Hepatocyte (in vitro differentiated cells): ENCODE measurements at regions not wholly inside any gene's neighbourhood (a gene's known extent, or its start where the extent isn't known, plus 50 kb on each side); places are given as distances from the start of the nearest gene placed in this dataset.

Experiments used
- DNase-seq: peaks from one replicate; pipeline ENCODE4 v3.0.0-alpha.2; 2016; ENCODE audit warnings: low spot score
- H2AFZ ChIP-seq: fragments of 200-600 bp; sonication (generic); 2 replicates; pipeline ENCODE4 v1.6.0; 2016; ENCODE audit warnings: antibody characterized with exemption, mild to moderate bottlenecking
- H3K27ac ChIP-seq: fragments of 200-600 bp; sonication (generic); 2 replicates; pipeline ENCODE4 v1.5.1; 2016; ENCODE audit warnings: mild to moderate bottlenecking
- H3K27me3 ChIP-seq: fragments of 200-600 bp; sonication (generic); 2 replicates; pipeline ENCODE4 v1.6.1; 2016
- H3K36me3 ChIP-seq: fragments of 200-600 bp; sonication (generic); replicated peaks from 2 replicates; pipeline ENCODE4 v1.5.1; 2016; ENCODE audit warnings: low read depth; ENCODE audit not compliant: insufficient read depth
- H3K4me1 ChIP-seq: fragments of 200-600 bp; sonication (generic); 2 replicates; pipeline ENCODE4 v1.5.1; 2016; ENCODE audit warnings: mild to moderate bottlenecking, moderate library complexity; ENCODE audit not compliant: insufficient read depth
- H3K4me2 ChIP-seq: fragments of 200-600 bp; sonication (generic); 2 replicates; pipeline ENCODE4 v1.6.0; 2016
- H3K4me3 ChIP-seq: fragments of 200-600 bp; sonication (generic); 2 replicates; pipeline ENCODE4 v1.5.1; 2016; ENCODE audit warnings: mild to moderate bottlenecking
- H3K79me2 ChIP-seq: fragments of 200-600 bp; sonication (generic); 2 replicates; pipeline ENCODE4 v1.6.0; 2017; ENCODE audit warnings: mild to moderate bottlenecking
- H3K9me2 ChIP-seq: fragments of 200-600 bp; sonication (generic); replicated peaks from 2 replicates; pipeline ENCODE4 v1.6.0; 2017; ENCODE audit warnings: mild to moderate bottlenecking; ENCODE audit not compliant: insufficient read depth
- H3K9me3 ChIP-seq: fragments of 200-600 bp; sonication (generic); 2 replicates; pipeline ENCODE4 v1.5.1; 2016; ENCODE audit warnings: low read depth, mild to moderate bottlenecking
- H4K20me1 ChIP-seq: fragments of 200-600 bp; sonication (generic); 2 replicates; pipeline ENCODE4 v1.6.0; 2016; ENCODE audit warnings: mild to moderate bottlenecking; ENCODE audit not compliant: insufficient read depth, poor library complexity, severe bottlenecking
- EZH2 ChIP-seq: fragments of 200-600 bp; sonication (generic); IDR thresholded peaks from 2 replicates; pipeline ENCODE4 v1.6.1; 2016; ENCODE audit warnings: antibody characterized with exemption, mild to moderate bottlenecking, borderline replicate concordance
- EZH2phosphoT487 ChIP-seq: fragments of 200-600 bp; sonication (generic); IDR thresholded peaks from one replicate; pipeline ENCODE4 v1.6.1; 2018; ENCODE audit warnings: antibody characterized with exemption, mild to moderate bottlenecking, low read depth, moderate library complexity; ENCODE audit not compliant: unreplicated experiment, severe bottlenecking
- WGBS: methylation state at CpG from one replicate; pipeline ENCODE4 v1.1.6; 2016; ENCODE audit warnings: low lambda C conversion rate; ENCODE audit errors: missing lambda C conversion rate; 5-methylcytosine and 5-hydroxymethylcytosine counted together
- TF ChIP-seq, protein P1 (sequence below): fragments of 200-600 bp; sonication (generic); IDR thresholded peaks from 2 replicates; pipeline ENCODE4 v1.5.1; 2016; ENCODE audit warnings: antibody characterized with exemption, mild to moderate bottlenecking; ENCODE audit not compliant: poor library complexity

DNA sequence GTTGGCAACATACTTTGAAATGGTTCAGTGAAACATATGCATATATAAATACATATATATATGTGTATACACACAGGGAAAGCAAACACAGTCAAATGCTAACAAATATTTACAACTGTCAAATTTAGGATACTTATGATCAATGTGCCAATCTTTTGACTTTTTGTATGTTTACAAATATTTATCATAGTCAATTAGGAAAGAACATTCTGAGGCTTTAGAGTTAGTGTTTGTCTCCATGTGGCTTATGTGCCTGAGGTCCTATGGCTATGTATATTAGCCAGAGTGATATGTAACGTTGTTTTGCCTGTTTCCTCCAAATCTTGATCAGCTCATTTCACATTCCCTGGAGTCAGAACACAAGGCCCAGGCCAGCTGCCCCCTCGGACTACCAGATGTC, 126.5 kb upstream of the MAN1A1 start:
- H3K27me3 ChIP-seq = no peaks in the 10 kb centered on the region
- no peaks in the 10 kb centered on the region for H3K9me2 ChIP-seq
- no peak overlapping the region for H3K4me3 ChIP-seq
- H3K27ac ChIP-seq = no peak overlapping the region
- no peaks in the 10 kb centered on the region for H3K79me2 ChIP-seq
- H4K20me1 ChIP-seq = no peaks in the 10 kb centered on the region
- H3K36me3 ChIP-seq = no peaks in the 10 kb centered on the region
- H2AFZ ChIP-seq = no peak overlapping the region
- no peak for DNase-seq
- no peaks in the 10 kb centered on the region for H3K9me3 ChIP-seq
- H3K4me2 ChIP-seq = no peak overlapping the region
- TF ChIP-seq, protein P1, sequence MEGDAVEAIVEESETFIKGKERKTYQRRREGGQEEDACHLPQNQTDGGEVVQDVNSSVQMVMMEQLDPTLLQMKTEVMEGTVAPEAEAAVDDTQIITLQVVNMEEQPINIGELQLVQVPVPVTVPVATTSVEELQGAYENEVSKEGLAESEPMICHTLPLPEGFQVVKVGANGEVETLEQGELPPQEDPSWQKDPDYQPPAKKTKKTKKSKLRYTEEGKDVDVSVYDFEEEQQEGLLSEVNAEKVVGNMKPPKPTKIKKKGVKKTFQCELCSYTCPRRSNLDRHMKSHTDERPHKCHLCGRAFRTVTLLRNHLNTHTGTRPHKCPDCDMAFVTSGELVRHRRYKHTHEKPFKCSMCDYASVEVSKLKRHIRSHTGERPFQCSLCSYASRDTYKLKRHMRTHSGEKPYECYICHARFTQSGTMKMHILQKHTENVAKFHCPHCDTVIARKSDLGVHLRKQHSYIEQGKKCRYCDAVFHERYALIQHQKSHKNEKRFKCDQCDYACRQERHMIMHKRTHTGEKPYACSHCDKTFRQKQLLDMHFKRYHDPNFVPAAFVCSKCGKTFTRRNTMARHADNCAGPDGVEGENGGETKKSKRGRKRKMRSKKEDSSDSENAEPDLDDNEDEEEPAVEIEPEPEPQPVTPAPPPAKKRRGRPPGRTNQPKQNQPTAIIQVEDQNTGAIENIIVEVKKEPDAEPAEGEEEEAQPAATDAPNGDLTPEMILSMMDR = no peak
- no peak for TF ChIP-seq EZH2phosphoT487
- 52% methylated on average over 2 of the region's 2 CpGs for WGBS
- H3K4me1 ChIP-seq = peaks cover 12% of the 10 kb centered on the region

DNA sequence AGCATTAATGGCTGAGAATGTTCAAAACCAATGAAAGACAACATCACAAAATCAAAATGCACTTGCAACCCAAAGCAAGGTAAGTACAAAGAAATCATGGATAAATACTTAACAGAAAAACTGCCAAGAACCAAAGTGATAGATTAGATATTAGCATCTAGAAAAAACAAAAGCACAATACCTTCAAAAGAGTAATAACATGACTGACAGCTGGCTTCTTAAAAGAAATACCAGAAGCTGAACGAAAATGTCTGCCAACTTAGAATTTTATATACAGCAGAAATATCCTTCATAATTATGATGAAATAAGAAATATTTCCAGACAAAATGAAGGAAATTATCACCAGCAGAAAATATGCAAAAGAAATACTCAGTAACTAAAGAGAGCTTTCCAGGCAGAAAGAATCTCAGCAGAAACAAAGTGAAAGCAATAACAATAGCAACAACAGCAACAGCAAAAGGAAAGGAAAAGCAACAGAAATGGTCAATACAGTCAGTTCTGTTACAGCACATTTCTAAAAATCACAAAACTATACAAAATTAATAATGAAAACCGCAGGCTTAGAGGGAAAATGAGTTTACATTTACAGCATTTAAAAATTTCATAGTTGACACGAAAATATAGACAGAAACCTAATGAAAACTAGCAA, 121.5 kb upstream of the MAN1A1 start:
- no peak overlapping the region for H3K4me2 ChIP-seq
- H3K36me3 ChIP-seq = no peaks in the 10 kb centered on the region
- no peak overlapping the region for H3K27ac ChIP-seq
- no peak for DNase-seq
- no peak overlapping the region for H3K4me3 ChIP-seq
- TF ChIP-seq EZH2 (no peak), EZH2phosphoT487 (no peak)
- TF ChIP-seq, protein P1 = no peak
- no peaks in the 10 kb centered on the region for H3K9me3 ChIP-seq
- H3K27me3 ChIP-seq = no peaks in the 10 kb centered on the region
- no peaks in the 10 kb centered on the region for H4K20me1 ChIP-seq
- H2AFZ ChIP-seq = no peak overlapping the region
- no peaks in the 10 kb centered on the region for H3K4me1 ChIP-seq
- 38% methylated on average over 3 of the region's 3 CpGs for WGBS
- H3K79me2 ChIP-seq = no peaks in the 10 kb centered on the region
- H3K9me2 ChIP-seq = no peaks in the 10 kb centered on the region

DNA sequence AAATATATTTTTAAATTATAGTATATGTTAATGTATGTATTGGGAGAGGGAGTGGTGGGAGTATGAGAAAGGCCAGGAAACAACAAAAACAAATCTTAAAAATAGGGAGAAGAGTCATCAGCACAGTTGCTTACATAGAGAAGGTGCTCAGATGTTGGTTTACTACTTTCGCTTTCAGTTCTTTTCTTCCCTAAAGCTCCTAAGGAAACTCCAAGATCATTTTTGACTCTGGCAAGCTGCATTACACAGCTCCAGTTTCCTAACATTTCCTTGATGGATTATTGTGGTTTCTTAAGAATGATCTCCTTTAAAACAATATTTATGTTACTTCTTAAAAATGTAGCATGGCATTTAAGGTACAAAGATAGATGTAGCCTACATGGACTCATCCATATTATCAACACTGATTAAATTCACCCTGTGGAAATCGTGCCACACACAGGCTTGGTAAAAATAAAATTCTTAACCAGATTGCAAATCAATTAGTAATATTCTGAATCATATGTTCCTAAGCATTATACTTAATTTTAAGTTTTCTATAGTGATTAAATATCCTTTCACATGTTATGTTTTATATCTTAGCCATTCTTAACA, 118.0 kb upstream of the MAN1A1 start:
- Histone ChIP-seq H3K4me3 (no peak overlapping the region), H2AFZ (peak overlapping the region; percentile 5), H3K36me3 (no peaks in the 10 kb centered on the region), H4K20me1 (no peaks in the 10 kb centered on the region), H3K27ac (no peak overlapping the region), H3K9me3 (no peaks in the 10 kb centered on the region), H3K27me3 (no peaks in the 10 kb centered on the region), H3K4me1 (no peaks in the 10 kb centered on the region), H3K79me2 (no peaks in the 10 kb centered on the region), H3K9me2 (no peaks in the 10 kb centered on the region), H3K4me2 (peak overlapping the region; percentile 24)
- no peak for DNase-seq
- 78% methylated on average over 2 of the region's 2 CpGs for WGBS
- TF ChIP-seq, protein P1 = no peak
- TF ChIP-seq EZH2 (no peak), EZH2phosphoT487 (no peak)
